H9 (cell line): ENCODE measurements at regions not wholly inside any gene's neighbourhood (a gene's known extent, or its start where the extent isn't known, plus 50 kb on each side); places are given as distances from the start of the nearest gene placed in this dataset.

Experiments
- DNase-seq: peaks from one replicate; pipeline ENCODE4 v3.0.0-alpha.2; 2017
- H2AFZ ChIP-seq: one replicate; pipeline ENCODE4 v1.6.1; 2013; ENCODE audit warnings: mild to moderate bottlenecking, low read length, control low read depth, moderate library complexity
- H2AK5ac ChIP-seq: 2 replicates; pipeline ENCODE4 v1.6.1; 2013; ENCODE audit warnings: low read length, control low read depth, mixed read lengths; ENCODE audit not compliant: insufficient read length
- H2BK120ac ChIP-seq: one replicate; pipeline ENCODE4 v1.6.1; 2013; ENCODE audit warnings: low read depth, mild to moderate bottlenecking, low read length, control low read depth, inconsistent platforms; ENCODE audit not compliant: poor library complexity, severe bottlenecking
- H2BK12ac ChIP-seq: 2 replicates; pipeline ENCODE4 v1.6.1; 2013; ENCODE audit warnings: low read length, control low read depth, mixed read lengths, low read depth; ENCODE audit not compliant: insufficient read length
- H2BK15ac ChIP-seq: 2 replicates; pipeline ENCODE4 v1.6.1; 2013; ENCODE audit warnings: low read depth, low read length, control low read depth
- H2BK20ac ChIP-seq: one replicate; pipeline ENCODE4 v1.6.1; 2013; ENCODE audit warnings: low read depth, mild to moderate bottlenecking, low read length, control low read depth, inconsistent platforms; ENCODE audit not compliant: poor library complexity, severe bottlenecking
- H2BK5ac ChIP-seq: 2 replicates; pipeline ENCODE4 v1.6.1; 2013; ENCODE audit warnings: low read length, control low read depth, mixed read lengths; ENCODE audit not compliant: insufficient read length
- H3K14ac ChIP-seq: 2 replicates; pipeline ENCODE4 v1.6.1; 2013; ENCODE audit warnings: low read length, control low read depth; ENCODE audit not compliant: insufficient read depth
- H3K18ac ChIP-seq: 2 replicates; pipeline ENCODE4 v1.6.1; 2013; ENCODE audit warnings: low read depth, mild to moderate bottlenecking, mixed read lengths, low read length, control low read depth; ENCODE audit not compliant: insufficient read length
- H3K23ac ChIP-seq: 2 replicates; pipeline ENCODE4 v1.6.1; 2013; ENCODE audit warnings: low read length, control low read depth, mixed read lengths, low read depth; ENCODE audit not compliant: insufficient read length
- H3K23me2 ChIP-seq: 2 replicates; pipeline ENCODE4 v1.6.1; 2013; ENCODE audit warnings: low read depth, mild to moderate bottlenecking, mixed read lengths, low read length, control low read depth; ENCODE audit not compliant: insufficient read length, poor library complexity, severe bottlenecking
- H3K27ac ChIP-seq: 2 replicates; pipeline ENCODE4 v1.5.1; 2013; ENCODE audit warnings: low read length, control low read depth, mixed read lengths, low read depth; ENCODE audit not compliant: insufficient read length
- H3K27me3 ChIP-seq: 2 replicates; pipeline ENCODE4 v1.6.1; 2013; ENCODE audit warnings: low read length, control low read depth, inconsistent platforms; ENCODE audit not compliant: insufficient read depth
- H3K4ac ChIP-seq: 2 replicates; pipeline ENCODE4 v1.6.1; 2013; ENCODE audit warnings: low read depth, mild to moderate bottlenecking, control low read depth, inconsistent platforms, low read length, moderate library complexity
- H3K4me1 ChIP-seq: 2 replicates; pipeline ENCODE4 v1.6.1; 2013; ENCODE audit warnings: low read length, control low read depth, inconsistent platforms; ENCODE audit not compliant: insufficient read depth
- H3K4me2 ChIP-seq: 2 replicates; pipeline ENCODE4 v1.6.1; 2013; ENCODE audit warnings: low read length, control low read depth, mixed read lengths; ENCODE audit not compliant: insufficient read length, insufficient read depth
- H3K56ac ChIP-seq: 2 replicates; pipeline ENCODE4 v1.6.1; 2013; ENCODE audit warnings: low read depth, mild to moderate bottlenecking, mixed read lengths, low read length, control low read depth; ENCODE audit not compliant: insufficient read length
- H3K79me1 ChIP-seq: 2 replicates; pipeline ENCODE4 v1.6.1; 2013; ENCODE audit warnings: low read depth, mild to moderate bottlenecking, moderate library complexity, low read length, control low read depth, inconsistent platforms; ENCODE audit not compliant: insufficient read depth, poor library complexity, severe bottlenecking
- H3K79me2 ChIP-seq: 2 replicates; pipeline ENCODE4 v1.6.1; 2013; ENCODE audit warnings: low read length, control low read depth, inconsistent platforms; ENCODE audit not compliant: insufficient read depth
- H3K9ac ChIP-seq: 2 replicates; pipeline ENCODE4 v1.6.1; 2013; ENCODE audit warnings: low read length, control low read depth, mixed read lengths; ENCODE audit not compliant: insufficient read length; ENCODE audit errors: extremely low read depth
- H3K9me3 ChIP-seq: one replicate; pipeline ENCODE4 v1.6.1; 2013; ENCODE audit warnings: low read depth, low read length, inconsistent platforms; ENCODE audit not compliant: control insufficient read depth
- H3T11ph ChIP-seq: one replicate; pipeline ENCODE4 v1.6.1; 2013; ENCODE audit warnings: mild to moderate bottlenecking, low read length, control low read depth, inconsistent platforms
- H4K20me1 ChIP-seq: one replicate; pipeline ENCODE4 v1.6.1; 2013; ENCODE audit not compliant: control insufficient read depth, insufficient read length, insufficient read depth
- H4K5ac ChIP-seq: 2 replicates; pipeline ENCODE4 v1.6.1; 2013; ENCODE audit warnings: low read depth, mild to moderate bottlenecking, mixed read lengths, low read length, control low read depth; ENCODE audit not compliant: insufficient read length
- H4K8ac ChIP-seq: replicated peaks from 2 replicates; pipeline ENCODE4 v1.6.1; 2013; ENCODE audit warnings: low read length, control low read depth, mixed read lengths, low read depth; ENCODE audit not compliant: insufficient read length
- H4K91ac ChIP-seq: 2 replicates; pipeline ENCODE4 v1.6.1; 2013; ENCODE audit warnings: low read depth, mild to moderate bottlenecking, moderate library complexity, mixed read lengths, low read length, control low read depth; ENCODE audit not compliant: insufficient read length
- H3K27ac Mint-ChIP-seq, 3 experiments: 2 replicates in 2 of 3; 3 replicates in 1 of 3; pipeline ENCODE4 v1.8.0; 2020 to 2021; ENCODE audit warnings: mixed read lengths in 3 of 3, mild to moderate bottlenecking in 1 of 3, moderate library complexity in 1 of 3
- H3K27me3 Mint-ChIP-seq: 2 replicates; pipeline ENCODE4 v1.8.0; 2021; ENCODE audit warnings: low read depth, mild to moderate bottlenecking, moderate library complexity, mixed read lengths
- H3K36me3 Mint-ChIP-seq, 3 experiments: 2 replicates in 2 of 3; 3 replicates in 1 of 3; pipeline ENCODE4 v1.8.0; 2020 to 2021; ENCODE audit warnings: low read depth in 3 of 3, mixed read lengths in 3 of 3; ENCODE audit not compliant: insufficient read depth in 1 of 3
- H3K4me1 Mint-ChIP-seq, 2 experiments: 2 replicates each; pipeline ENCODE4 v1.8.0; 2020; ENCODE audit warnings: mixed read lengths in 2 of 2
- H3K4me3 Mint-ChIP-seq, 2 experiments: 2 replicates in 1 of 2; 3 replicates in 1 of 2; pipeline ENCODE4 v1.8.0; 2020 to 2021; ENCODE audit warnings: mild to moderate bottlenecking in 2 of 2, mixed read lengths in 2 of 2, moderate library complexity in 1 of 2
- H3K9me3 Mint-ChIP-seq, 2 experiments: 2 replicates in 1 of 2; 3 replicates in 1 of 2; pipeline ENCODE4 v1.8.0; 2020; ENCODE audit warnings: mild to moderate bottlenecking in 2 of 2, mixed read lengths in 2 of 2, moderate library complexity in 1 of 2
- WGBS: extraction: QIAGEN DNeasy Blood & Tissue Kit; methylation state at CpG from one replicate; pipeline ENCODE4 v1.1.7; 2013; ENCODE audit warnings: missing lambda C conversion rate, low lambda C conversion rate, mixed read lengths; ENCODE audit not compliant: insufficient read length; ENCODE audit errors: extremely low coverage; 5-methylcytosine and 5-hydroxymethylcytosine counted together
- TF ChIP-seq, protein P1 (sequence below): fragments of 200-600 bp; sonication (generic); conservative IDR thresholded peaks from 3 replicates; pipeline ENCODE4 v1.8.0; 2021; ENCODE audit warnings: antibody characterized with exemption, mild to moderate bottlenecking

DNA sequence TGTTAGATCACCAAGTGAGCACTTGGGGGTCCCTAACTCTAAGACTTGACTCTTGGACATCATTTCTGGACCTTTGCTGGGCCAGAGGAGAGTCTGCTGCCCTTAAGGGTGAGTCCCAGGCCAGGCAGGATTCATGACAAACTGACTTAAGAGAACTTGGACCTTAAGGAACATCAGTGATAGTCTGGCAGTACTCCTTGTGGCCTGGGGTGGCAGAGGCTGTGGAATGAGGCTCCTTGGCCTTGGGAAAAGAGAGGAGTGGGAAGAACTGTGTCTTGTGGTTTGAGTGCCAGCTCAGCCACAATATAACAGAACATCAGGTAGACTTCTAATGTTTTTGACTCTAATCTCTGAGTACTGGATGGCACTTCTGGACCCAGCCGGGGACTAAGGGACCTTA, 478.7 kb downstream of the MEI4 start:
- DNase-seq = no peak
- Histone ChIP-seq H2BK120ac (no peak overlapping the region), H3K18ac (no peak overlapping the region), H4K8ac (no peak overlapping the region), H3K4ac (no peak overlapping the region), H3K23me2 (no peaks in the 10 kb centered on the region), H2BK5ac (no peak overlapping the region), H2BK12ac (no peak overlapping the region), H3K14ac (no peak overlapping the region), H2BK15ac (no peak overlapping the region), H2AK5ac (no peak overlapping the region), H4K20me1 (no peaks in the 10 kb centered on the region), H3K4me1 (no peaks in the 10 kb centered on the region), H3K23ac (no peak overlapping the region), H4K5ac (no peak overlapping the region), H2AFZ (no peak overlapping the region), H3T11ph (no peak overlapping the region), H3K27me3 (no peaks in the 10 kb centered on the region), H3K79me2 (no peaks in the 10 kb centered on the region; the same call in 1 of the 2 replicates), H2BK20ac (no peak overlapping the region), H3K27ac (no peak overlapping the region), H3K4me2 (no peak overlapping the region), H3K9ac (no peak overlapping the region), H3K9me3 (no peaks in the 10 kb centered on the region), H4K91ac (no peak overlapping the region), H3K56ac (no peak overlapping the region), H3K79me1 (no peaks in the 10 kb centered on the region)
- Mint-ChIP-seq H3K27me3 (no peaks in the 10 kb centered on the region), H3K4me1 (no peaks in the 10 kb centered on the region), H3K36me3 (peaks cover 0 to 4% (median 0%) of the 10 kb centered on the region in 3 experiments; a peak in 2 of 7 replicates), H3K4me3 (no peak overlapping the region), H3K9me3 (peaks cover 7 to 14% of the 10 kb centered on the region in 2 experiments), H3K27ac (no peak overlapping the region)
- TF ChIP-seq, protein P1, sequence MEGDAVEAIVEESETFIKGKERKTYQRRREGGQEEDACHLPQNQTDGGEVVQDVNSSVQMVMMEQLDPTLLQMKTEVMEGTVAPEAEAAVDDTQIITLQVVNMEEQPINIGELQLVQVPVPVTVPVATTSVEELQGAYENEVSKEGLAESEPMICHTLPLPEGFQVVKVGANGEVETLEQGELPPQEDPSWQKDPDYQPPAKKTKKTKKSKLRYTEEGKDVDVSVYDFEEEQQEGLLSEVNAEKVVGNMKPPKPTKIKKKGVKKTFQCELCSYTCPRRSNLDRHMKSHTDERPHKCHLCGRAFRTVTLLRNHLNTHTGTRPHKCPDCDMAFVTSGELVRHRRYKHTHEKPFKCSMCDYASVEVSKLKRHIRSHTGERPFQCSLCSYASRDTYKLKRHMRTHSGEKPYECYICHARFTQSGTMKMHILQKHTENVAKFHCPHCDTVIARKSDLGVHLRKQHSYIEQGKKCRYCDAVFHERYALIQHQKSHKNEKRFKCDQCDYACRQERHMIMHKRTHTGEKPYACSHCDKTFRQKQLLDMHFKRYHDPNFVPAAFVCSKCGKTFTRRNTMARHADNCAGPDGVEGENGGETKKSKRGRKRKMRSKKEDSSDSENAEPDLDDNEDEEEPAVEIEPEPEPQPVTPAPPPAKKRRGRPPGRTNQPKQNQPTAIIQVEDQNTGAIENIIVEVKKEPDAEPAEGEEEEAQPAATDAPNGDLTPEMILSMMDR = no peak
- WGBS = no CpG with 5 or more reads among the region's 1 CpG
